NCI-H1105 treated with DMSO at 0.1 percent for 48 hours (cell line): ENCODE measurements at regions not wholly inside any gene's neighbourhood (a gene's known extent, or its start where the extent isn't known, plus 50 kb on each side); places are given as distances from the start of the nearest gene placed in this dataset.
"Not testable (repeated sequence)": the region's sequence is repeated elsewhere in the genome, so short reads cannot be mapped to it uniquely, and the experiment has no call there.

ENCODE experiments used
- DNase-seq: peaks from one replicate; lab custom pipeline; 2025; lab: John Stamatoyannopoulos, UW

DNA sequence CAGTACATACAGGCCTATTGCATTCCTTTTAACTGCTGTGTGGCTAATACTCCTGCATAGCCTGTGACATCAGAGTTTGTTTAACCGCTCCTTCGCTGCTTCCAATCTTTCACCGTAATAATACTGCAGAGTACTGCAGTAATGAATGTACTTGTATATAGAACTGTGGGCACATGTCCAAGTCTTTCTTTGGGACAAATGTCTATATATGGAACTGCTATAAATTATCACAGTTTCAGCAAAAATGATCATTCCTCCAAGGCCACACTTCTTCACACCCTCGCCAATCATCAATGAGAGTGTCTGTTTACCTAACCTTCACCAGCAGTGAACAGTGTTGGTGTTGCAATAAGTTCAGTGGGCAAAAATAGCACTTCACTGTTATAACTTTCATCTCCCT is 230.4 kb downstream of the SP3 start:
- DNase-seq, result no peak

DNA sequence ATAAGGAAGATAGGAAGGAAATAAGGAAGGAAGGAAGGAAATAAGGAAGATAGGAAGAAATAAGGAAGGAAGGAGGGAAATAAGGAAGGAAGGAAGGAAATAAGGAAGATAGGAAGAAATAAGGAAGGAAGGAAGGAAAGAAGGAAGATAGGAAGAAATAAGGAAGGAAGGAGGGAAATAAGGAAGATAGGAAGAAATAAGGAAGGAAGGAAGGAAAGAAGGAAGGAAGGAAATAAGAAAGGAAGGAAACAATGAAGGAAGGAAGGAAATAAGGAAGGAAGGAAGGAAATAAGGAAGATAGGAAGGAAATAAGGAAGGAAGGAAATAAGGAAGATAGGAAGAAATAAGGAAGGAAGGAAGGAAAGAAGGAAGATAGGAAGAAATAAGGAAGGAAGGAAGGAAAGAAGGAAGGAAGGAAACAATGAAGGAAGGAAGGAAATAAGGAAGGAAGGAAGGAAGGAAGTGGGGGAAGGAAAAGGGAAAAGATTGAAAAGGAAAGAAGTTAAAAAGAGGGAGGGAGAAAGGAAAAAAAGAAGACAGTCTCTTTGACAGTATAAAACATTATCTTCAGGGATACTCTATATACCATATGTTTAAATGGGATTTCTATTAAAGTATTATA is 227.1 kb downstream of the SP3 start:
- not testable (repeated sequence) for DNase-seq

DNA sequence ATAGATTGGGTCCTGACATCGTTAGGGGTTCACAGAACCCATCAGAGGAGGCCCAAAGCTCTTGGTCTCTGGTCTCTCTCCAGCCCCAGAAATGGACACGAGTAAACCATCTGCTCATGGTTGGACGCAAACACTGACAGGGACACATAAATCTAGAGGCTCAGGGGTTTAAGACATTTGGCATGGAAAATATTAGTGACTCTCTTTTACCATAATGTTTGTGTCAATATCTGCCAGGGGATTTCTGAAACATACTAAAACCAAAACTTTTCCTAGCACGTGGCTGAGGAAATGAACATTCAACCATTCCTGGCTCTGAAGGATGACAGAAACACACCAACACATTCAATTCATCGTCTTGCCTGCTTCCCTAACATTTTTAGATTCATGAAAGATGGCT is 226.2 kb downstream of the SP3 start:
- DNase-seq, result no peak

- DNase-seq, result peak; percentile 80
These were observed 224.5 kb downstream of the SP3 start for GRCh38 chr2:173740639-173741038.

- DNase-seq, result peak; percentile 82
These were observed 223.4 kb downstream of the SP3 start for GRCh38 chr2:173741759-173742158.

DNA sequence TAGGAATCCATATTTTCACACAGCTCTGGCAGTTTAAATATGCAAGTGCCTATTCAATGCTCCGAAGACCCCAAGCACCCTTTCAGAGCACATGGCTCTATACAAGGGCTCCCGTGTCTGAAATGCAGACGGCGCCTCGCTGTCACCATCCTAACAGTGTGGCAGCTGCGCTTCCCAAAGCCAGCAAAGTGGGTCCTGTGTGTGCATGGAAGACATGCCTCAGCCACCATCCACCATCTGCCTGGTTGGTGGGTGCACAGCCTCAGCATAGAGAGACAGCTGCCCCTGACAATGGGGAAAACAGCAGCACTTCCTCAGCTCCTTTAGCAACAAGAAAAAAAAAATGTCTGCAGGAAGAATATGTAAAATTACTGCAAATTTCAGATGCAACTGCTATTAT is 218.1 kb downstream of the SP3 start:
- DNase-seq, result no peak

- no peak for DNase-seq
These were observed 215.9 kb downstream of the SP3 start for GRCh38 chr2:173749315-173749714.

- DNase-seq, result no peak
These were observed 214.8 kb downstream of the SP3 start for GRCh38 chr2:173750353-173750801.

- DNase-seq, result no peak
These were observed 214.3 kb downstream of the SP3 start for GRCh38 chr2:173750831-173751230.

DNA sequence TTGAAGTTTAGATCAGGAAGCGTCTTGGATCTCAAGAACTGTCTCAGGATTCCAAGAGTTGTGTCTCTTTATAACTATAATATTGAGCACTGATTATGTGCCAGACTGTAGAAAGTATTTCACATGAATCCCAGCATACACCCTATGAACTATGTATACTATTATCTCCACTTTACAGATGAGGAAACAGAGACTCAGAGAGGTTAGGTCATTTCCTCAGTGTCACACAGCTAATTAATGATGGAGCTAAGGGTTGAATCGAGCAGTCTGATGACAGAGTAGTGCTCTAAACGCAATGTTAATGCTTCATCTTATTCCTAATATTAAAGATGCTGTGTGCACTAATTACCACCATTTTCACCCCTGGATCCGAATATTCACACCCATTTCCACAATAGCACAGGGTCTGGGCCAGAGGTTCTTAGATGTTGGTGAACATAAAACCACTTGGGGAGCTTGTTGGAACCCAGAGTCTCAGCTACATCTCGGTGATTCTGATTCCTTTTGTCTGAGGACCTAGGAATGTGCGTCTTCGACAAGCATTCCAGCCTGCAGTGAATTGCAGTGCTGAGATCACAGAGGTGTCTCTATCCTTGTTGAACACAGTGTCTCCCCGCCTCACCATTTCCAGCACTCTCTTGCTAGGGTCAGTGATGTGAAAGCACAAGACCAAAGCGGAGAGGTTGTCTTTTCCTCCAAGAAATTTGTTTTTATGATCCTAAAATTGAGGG is 213.8 kb downstream of the SP3 start:
- DNase-seq, result no peak

DNA sequence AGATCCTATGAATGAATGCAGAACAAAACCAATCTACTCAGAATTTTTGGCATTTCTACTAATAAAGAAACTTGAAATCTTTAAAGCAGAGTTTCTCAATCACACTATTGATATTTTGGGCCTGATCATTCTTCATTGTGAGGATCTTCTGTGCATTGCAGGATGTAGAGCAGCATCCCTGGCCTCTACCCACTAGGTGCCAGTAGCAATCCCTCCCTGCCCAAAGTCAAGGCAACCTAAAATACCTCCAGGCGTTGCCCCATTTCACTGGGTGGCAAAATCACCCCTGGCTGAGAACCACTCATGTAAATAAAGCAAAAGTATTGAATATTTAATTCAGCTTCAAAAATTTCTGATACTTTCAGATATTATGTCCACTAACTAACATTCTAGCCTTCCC is 213.0 kb downstream of the SP3 start:
- no peak for DNase-seq

- no peak for DNase-seq
These were observed 211.7 kb downstream of the SP3 start for GRCh38 chr2:173753441-173753840.

- DNase-seq, result no peak
These were observed 211.0 kb downstream of the SP3 start for GRCh38 chr2:173754165-173754564.

DNA sequence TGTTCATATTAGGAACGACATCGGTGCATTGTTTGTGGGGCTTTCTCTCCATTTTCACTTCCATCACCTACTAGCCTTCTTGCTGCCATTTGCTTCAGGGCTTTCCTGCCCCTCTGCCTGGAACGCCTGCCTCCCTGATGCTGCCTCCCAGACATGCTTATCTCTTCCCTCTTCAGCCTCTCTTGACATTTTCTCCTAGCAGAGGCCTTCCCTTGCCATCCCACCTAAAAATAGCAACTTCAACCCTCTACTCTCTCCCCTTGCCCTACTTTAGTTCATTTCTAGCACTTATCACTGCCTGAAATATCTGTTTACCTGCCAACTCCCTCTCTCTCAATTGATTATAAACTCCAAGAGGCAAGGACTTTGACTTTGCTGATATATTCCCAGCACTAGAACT is 210.3 kb downstream of the SP3 start:
- no peak for DNase-seq

- no peak for DNase-seq
These were observed 209.4 kb downstream of the SP3 start for GRCh38 chr2:173755798-173756197.

DNA sequence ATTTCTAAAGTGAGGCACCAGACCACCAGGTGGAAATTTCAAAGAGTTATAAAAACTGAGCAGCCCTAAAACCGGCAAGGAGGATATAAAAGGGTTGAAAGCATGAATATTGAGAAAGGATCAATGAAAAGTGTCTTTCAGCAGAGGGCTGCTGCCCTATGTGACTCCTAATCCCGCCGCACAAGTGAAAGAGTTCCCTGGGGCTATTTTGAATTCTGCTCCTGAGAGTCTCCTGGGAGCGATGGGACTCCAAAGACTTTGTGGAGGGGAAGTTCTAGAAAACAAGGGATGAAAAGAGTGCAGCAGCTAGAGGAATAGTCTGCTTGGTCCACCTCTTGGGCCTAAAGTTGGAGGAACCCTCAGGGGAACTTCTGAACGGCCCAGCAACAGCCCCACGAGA is 205.2 kb downstream of the SP3 start:
- no peak for DNase-seq

DNA sequence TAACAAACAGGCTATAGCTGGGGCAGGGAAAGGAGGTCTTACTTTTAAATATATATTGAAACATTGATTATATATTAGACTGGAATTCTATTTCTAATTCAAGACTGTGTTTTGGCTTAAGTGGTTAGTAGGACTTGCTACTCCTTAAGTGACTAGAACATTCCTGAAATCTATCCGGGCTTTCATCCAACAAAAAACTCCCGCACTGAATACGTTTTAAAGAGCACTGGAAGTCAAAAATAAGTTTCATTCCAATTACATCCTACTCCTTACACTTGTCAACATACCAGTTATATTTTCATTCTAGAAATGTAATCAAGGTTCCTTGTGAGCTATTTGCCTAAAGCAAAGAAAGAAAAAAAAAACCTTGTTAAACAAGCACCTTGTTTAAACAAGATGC is 204.6 kb downstream of the SP3 start:
- no peak for DNase-seq

DNA sequence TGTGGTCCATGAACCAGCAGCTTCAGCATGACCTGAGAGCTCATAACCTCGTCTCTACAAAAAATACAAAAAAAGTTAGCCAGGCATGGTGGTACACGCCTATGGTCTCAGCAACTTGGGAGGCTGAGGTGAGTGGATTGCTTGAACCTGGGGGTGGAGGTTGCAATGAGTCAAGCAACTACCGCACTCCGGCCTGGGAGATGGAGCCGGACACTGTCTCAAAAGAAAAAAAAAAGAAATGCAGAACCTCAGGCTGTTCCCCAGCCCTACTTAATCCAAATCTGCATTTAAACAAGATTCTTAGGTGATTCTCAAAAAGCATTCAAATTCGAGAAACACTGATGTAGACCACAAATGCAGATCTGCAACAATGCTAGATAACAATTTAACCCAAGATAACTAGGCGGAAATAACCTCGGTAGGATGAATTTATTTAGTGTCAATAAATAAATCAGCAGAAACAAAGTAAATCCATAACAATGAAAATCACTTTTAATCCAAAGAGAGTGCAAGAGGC is 203.5 kb downstream of the SP3 start:
- DNase-seq, result no peak

DNA sequence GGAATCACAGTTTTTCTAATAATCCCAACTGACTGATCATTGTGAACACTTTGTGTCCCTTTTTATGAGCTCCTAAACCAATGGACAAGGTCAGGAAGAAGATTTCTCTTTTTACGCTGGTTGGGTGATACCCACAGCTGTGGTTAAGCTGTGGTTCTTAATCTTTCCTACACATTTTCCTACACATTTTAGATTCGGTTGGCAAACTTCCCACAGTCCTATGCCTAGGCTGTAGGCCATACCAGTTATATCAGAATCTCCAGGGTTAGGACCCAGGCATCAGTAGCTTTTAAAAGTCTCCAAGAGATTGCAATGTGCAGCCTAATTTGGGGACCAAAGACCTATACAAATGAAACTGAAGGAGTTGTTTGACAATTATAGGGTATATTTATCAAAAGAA is 203.0 kb downstream of the SP3 start:
- DNase-seq, result no peak

DNA sequence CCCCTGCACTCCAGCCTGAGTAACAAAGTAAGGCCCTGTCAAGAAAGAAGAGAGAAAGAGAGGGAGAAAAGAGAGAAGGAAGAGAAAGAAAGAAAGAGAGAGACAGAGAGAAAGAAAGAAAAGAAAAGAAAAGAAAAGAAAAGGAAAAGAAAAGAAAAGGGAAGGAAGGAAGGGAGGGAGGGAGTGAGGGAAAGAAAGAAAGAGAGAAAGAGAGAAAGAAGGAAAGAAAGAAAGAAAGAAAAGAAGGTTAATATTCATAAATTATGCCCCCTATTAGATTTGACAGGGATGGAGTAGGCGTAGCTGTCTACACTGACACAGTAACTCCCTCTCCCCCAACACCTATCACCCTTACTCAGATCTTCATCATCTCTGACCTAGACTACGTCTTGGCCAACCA is 202.3 kb downstream of the SP3 start:
- DNase-seq, result no peak

DNA sequence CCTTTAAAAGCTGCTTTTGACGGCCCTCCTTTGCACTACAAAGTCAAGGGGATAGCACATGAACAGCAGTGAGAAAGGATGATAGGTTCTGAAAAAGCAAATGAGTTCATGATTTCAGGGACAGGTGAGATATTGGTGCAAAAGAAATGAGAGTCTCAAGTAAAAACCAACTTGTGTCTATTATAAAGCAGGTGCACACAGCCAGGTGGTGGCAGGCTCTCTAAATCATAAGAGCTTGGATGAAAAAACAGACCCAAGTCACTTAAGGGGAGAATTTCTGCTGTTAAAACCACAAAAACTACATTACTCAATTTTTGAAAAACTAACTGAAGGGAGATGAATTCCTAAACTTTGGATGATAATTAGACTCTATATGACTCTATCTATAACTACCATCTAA is 201.5 kb downstream of the SP3 start:
- no peak for DNase-seq

DNA sequence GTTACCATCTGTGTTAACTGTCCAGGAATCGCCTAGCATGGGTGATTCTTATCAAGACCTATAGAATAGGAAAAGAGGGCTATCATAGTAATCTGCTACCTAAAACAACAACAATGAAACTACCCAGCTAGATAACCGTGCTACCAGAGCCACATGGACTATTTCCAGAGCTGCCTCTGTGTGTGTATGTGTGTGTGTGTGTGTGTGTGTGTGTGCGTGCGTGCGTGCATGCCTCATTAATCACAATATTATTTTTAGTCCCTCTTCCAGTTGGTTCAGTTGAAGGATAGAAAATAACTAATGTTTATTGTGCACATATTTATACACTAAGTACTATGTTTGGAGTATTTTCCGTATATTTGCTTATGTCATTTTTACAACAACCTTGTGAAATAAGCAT is 201.1 kb downstream of the SP3 start:
- DNase-seq, result no peak

DNA sequence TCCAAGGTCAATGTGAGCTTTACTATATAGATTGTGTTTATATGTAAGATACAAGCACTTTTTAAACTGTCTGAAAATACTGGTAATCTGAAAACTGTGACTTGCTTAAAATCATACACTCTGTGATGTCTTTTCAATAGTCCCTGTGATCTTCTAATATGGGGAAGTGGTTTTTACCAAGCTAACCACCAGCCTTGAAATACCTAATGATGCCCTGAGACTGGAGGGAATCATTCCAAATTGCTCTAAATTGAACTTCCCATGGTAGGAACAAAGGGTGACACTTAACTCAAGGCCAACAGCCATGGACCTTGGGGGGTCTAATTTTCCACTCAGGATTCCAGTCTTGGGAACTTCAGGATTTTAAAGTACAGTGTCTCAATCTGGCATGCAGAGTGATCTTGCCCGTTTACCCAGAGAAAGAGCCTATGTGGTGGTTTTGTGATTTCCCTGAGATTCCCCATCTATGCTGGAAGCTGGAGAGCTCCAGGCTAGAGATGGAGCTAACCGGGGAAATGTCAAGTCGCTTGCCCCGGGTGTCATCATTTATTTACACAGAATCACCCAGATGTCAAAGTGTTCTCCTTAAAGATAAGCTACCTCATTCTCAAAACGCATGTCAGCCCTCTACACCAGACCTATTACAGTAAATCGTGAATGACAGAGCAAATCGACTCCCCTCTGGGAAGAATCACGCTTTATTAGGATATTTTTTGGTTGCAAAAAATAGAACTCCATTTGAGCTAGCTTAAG is 198.5 kb downstream of the SP3 start:
- no peak for DNase-seq
